Panc1 (cell line): ENCODE measurements at regions not wholly inside any gene's neighbourhood (a gene's known extent, or its start where the extent isn't known, plus 50 kb on each side); places are given as distances from the start of the nearest gene placed in this dataset.

Source experiments
- ATAC-seq: fragments of 200-7000 bp; cut with Tn5 transposase; 2 replicates; pipeline ENCODE4 v1.9.1; 2020; ENCODE audit warnings: mild to moderate bottlenecking, moderate library complexity
- BruUV-seq: library from RNA; stranded (reverse); fragments of 400-500 nt; replicated peaks from 2 replicates; lab custom pipeline; 2021; lab: Mats Ljungman, UMichigan
- CTCF ChIA-PET: fragments of 300-600 bp; sonication (Branson Sonifier 250); formaldehyde crosslinking; loops from one replicate; lab custom pipeline; 2022; ENCODE audit warnings: antibody characterized with exemption; lab: Charles Lee
- POLR2A ChIA-PET: fragments of 300-600 bp; sonication (Branson Sonifier 250); formaldehyde crosslinking; loops from one replicate; lab custom pipeline; 2022; ENCODE audit warnings: antibody characterized with exemption; lab: Charles Lee
- DNase-seq: peaks from one replicate; pipeline ENCODE4 v3.0.0-alpha.2; 2010; ENCODE audit warnings: low read depth, low spot score
- H3K27ac ChIP-seq: 2 replicates; pipeline ENCODE4 v1.5.1; 2011; ENCODE audit warnings: mild to moderate bottlenecking, low read length, inconsistent platforms
- H3K27me3 ChIP-seq: fragments of 200-500 bp; sonication (Bioruptor generic); 2 replicates; pipeline ENCODE4 v1.6.0; 2014; ENCODE audit warnings: low read length, inconsistent platforms; ENCODE audit not compliant: control insufficient read depth, insufficient read depth
- H3K36me3 ChIP-seq: fragments of 200-500 bp; sonication (Bioruptor generic); 2 replicates; pipeline ENCODE4 v1.5.1; 2014; ENCODE audit warnings: inconsistent platforms, mild to moderate bottlenecking, low read length, moderate library complexity; ENCODE audit not compliant: control insufficient read depth, insufficient read depth
- H3K4me1 ChIP-seq: 2 replicates; pipeline ENCODE4 v1.5.1; 2011; ENCODE audit warnings: inconsistent platforms, mild to moderate bottlenecking, low read length, moderate library complexity; ENCODE audit not compliant: control insufficient read depth, insufficient read depth
- H3K4me3 ChIP-seq, 2 experiments: 2 replicates each; pipeline ENCODE4 v1.5.1; 2011 to 2012; ENCODE audit warnings: low read depth in 2 of 2, low read length in 2 of 2, mild to moderate bottlenecking in 2 of 2, inconsistent platforms in 1 of 2, moderate library complexity in 1 of 2
- H3K9me3 ChIP-seq: fragments of 200-500 bp; sonication (Bioruptor generic); 2 replicates; pipeline ENCODE4 v1.5.1; 2014; ENCODE audit warnings: low read depth, mild to moderate bottlenecking, inconsistent platforms, low read length, moderate library complexity; ENCODE audit not compliant: control insufficient read depth, insufficient read depth
- CTCF ChIP-seq: fragments of 450-650 bp; IDR thresholded peaks from 2 replicates; pipeline ENCODE4 v1.5.1; 2017; ENCODE audit warnings: mild to moderate bottlenecking
- POLR2AphosphoS5 ChIP-seq: IDR thresholded peaks from 2 replicates; pipeline ENCODE4 v1.6.1; 2012; ENCODE audit warnings: mild to moderate bottlenecking, low read depth, low read length, moderate library complexity
- REST ChIP-seq, 2 experiments: IDR thresholded peaks; 2 replicates each; pipeline ENCODE4 v1.6.1; 2011 to 2012; ENCODE audit warnings: low read depth in 2 of 2, control low read depth in 1 of 2, low read length in 1 of 2, mild to moderate bottlenecking in 1 of 2, moderate library complexity in 1 of 2; ENCODE audit not compliant: insufficient read depth in 1 of 2
- SIN3A ChIP-seq: IDR thresholded peaks from 2 replicates; pipeline ENCODE4 v1.6.1; 2012; ENCODE audit warnings: low read depth, mild to moderate bottlenecking, low read length, moderate library complexity, borderline replicate concordance; ENCODE audit not compliant: insufficient read depth
- TCF7L2 ChIP-seq: IDR thresholded peaks from 2 replicates; pipeline ENCODE4 v1.6.1; 2011; ENCODE audit warnings: mild to moderate bottlenecking, low read depth, low read length, inconsistent platforms
- in situ Hi-C: cut with HindIII; loops from 2 replicates; pipeline ENCODE4 v1.10.0; 2016; ENCODE audit warnings: low sequenced_read_pairs, low pct_unique_long_range_greater_than_20kb
- intact Hi-C: fragments of 100-400 bp; cut with micrococcal nuclease; formaldehyde crosslinking; loops from one replicate; pipeline ENCODE4 v1.10.0; 2022; ENCODE audit not compliant: unreplicated experiment

GRCh38 chr12:46558677-46559076 lies 186.1 kb upstream of the SLC38A2 start:
- Histone ChIP-seq H3K36me3 (no peaks in the 10 kb centered on the region), H3K9me3 (peaks cover 10% of the 10 kb centered on the region; the same call in 1 of the 2 replicates), H3K27me3 (no peaks in the 10 kb centered on the region), H3K27ac (peak overlapping the region; percentile 91), H3K4me1 (peaks cover 43% of the 10 kb centered on the region), H3K4me3 (no peak overlapping the region)
- CTCF ChIA-PET, result no interaction called here
- intact Hi-C loops, result loop anchor here (5.0 kb wide), 1 partner anchor 104 kb away; no protein-coding TSS in a partner anchor
- BruUV-seq, result no TSS peak
- POLR2A ChIA-PET, result no interaction called here
- ATAC-seq (no peak), DNase-seq (no peak)
- in situ Hi-C loops, result no loop called here
- TF ChIP-seq SIN3A (no peak), TCF7L2 (no peak), REST (IDR thresholded peaks at IDR 0.05; ENCODE audit: insufficient read depth in 1 of 2, low read depth in 2 of 2, low read length in 1 of 2) (no peak), POLR2AphosphoS5 (no peak), CTCF (no peak)

GRCh38 chr12:46557539-46558373 lies 185.2 kb upstream of the SLC38A2 start:
- ATAC-seq (no peak), DNase-seq (no peak)
- Histone ChIP-seq H3K36me3 (no peaks in the 10 kb centered on the region), H3K4me1 (peaks cover 38% of the 10 kb centered on the region), H3K4me3 (no peak overlapping the region), H3K27me3 (no peaks in the 10 kb centered on the region), H3K27ac (peak overlapping the region; percentile 91), H3K9me3 (peaks cover 13% of the 10 kb centered on the region; the same call in 1 of the 2 replicates)
- intact Hi-C loops (loop anchor here (5.0 kb wide), 1 partner anchor 105 kb away; no protein-coding TSS in a partner anchor), in situ Hi-C loops (no loop called here)
- no peak for TF ChIP-seq REST (IDR thresholded peaks at IDR 0.05; ENCODE audit: insufficient read depth in 1 of 2, low read depth in 2 of 2, low read length in 1 of 2)
- no peak for TF ChIP-seq SIN3A
- no peak for TF ChIP-seq POLR2AphosphoS5
- TF ChIP-seq CTCF, result no peak
- TF ChIP-seq TCF7L2, result no peak
- BruUV-seq, result no TSS peak
- ChIA-PET CTCF (no interaction called here), POLR2A (no interaction called here)
